ENCODE measurements at regions not wholly inside any gene's neighbourhood (a gene's known extent, or its start where the extent isn't known, plus 50 kb on each side); places are given as distances from the start of the nearest gene placed in this dataset.
"Not testable (repeated sequence)": the region's sequence is repeated elsewhere in the genome, so short reads cannot be mapped to it uniquely, and the experiment has no call there.

GRCh38 chr15:81939604-81940440 is 106.0 kb downstream of the MEX3B start:
- no peak for DNase-seq

GRCh38 chr15:81937189-81937588 is 108.6 kb downstream of the MEX3B start:
- DNase-seq = no peak

GRCh38 chr15:81930582-81931369 is 115.0 kb downstream of the MEX3B start:
- no peak for DNase-seq

- no peak for DNase-seq
These were observed 116.3 kb downstream of the MEX3B start for GRCh38 chr15:81929557-81929956.

GRCh38 chr15:81926981-81927380 is 118.8 kb downstream of the MEX3B start:
- no peak for DNase-seq

GRCh38 chr15:81924729-81925128 is 121.1 kb downstream of the MEX3B start:
- DNase-seq = no peak

GRCh38 chr15:81923561-81924350 is 122.1 kb downstream of the MEX3B start:
- no peak for DNase-seq

GRCh38 chr15:81922143-81922542 is 123.7 kb downstream of the MEX3B start:
- DNase-seq = no peak

- DNase-seq = no peak
These were observed 124.7 kb downstream of the MEX3B start for GRCh38 chr15:81921163-81921562.

- DNase-seq = not testable (repeated sequence)
These were observed 127.1 kb downstream of the MEX3B start for GRCh38 chr15:81918767-81919166.

- DNase-seq = no peak
These were observed 129.4 kb downstream of the MEX3B start for GRCh38 chr15:81916451-81916850.

GRCh38 chr15:81915990-81916389 is 129.8 kb downstream of the MEX3B start:
- no peak for DNase-seq

GRCh38 chr15:81914734-81915256 is 131.0 kb downstream of the MEX3B start:
- DNase-seq = peak; percentile 26

GRCh38 chr15:81914333-81914732 is 131.5 kb downstream of the MEX3B start:
- no peak for DNase-seq

GRCh38 chr15:81911022-81911971 is 134.5 kb downstream of the MEX3B start:
- DNase-seq = no peak

- no peak for DNase-seq
These were observed 135.3 kb downstream of the MEX3B start for GRCh38 chr15:81910355-81911021.

- no peak for DNase-seq
These were observed 136.8 kb downstream of the MEX3B start for GRCh38 chr15:81909011-81909358.

GRCh38 chr15:81908111-81908510 is 137.7 kb downstream of the MEX3B start:
- DNase-seq = no peak

- no peak for DNase-seq
These were observed 138.3 kb downstream of the MEX3B start for GRCh38 chr15:81907521-81907920.

- DNase-seq = no peak
These were observed 139.9 kb downstream of the MEX3B start for GRCh38 chr15:81905889-81906288.

- DNase-seq = no peak
These were observed 144.5 kb downstream of the MEX3B start for GRCh38 chr15:81901319-81901718.

Measured in NCI-H187 treated with DMSO at 0.1 percent for 48 hours (cell line).